ENCODE measurements at regions not wholly inside any gene's neighbourhood (a gene's known extent, or its start where the extent isn't known, plus 50 kb on each side); places are given as distances from the start of the nearest gene placed in this dataset.

GRCh38 chr5:29902859-29903258 lies 1290.6 kb upstream of the CDH6 start:
- Histone ChIP-seq H4K8ac (replicated peaks; ENCODE audit: insufficient read length, low read depth, low read length) (no peak overlapping the region), H3T11ph (ENCODE audit: low read length) (no peak overlapping the region), H2BK20ac (ENCODE audit: low read depth, low read length, poor library complexity, severe bottlenecking) (no peak overlapping the region), H2BK15ac (ENCODE audit: low read depth, low read length) (no peak overlapping the region), H2AFZ (ENCODE audit: low read length) (no peak overlapping the region), H4K5ac (ENCODE audit: insufficient read length, low read depth, low read length) (no peak overlapping the region), H3K79me2 (ENCODE audit: insufficient read depth, low read length) (no peaks in the 10 kb centered on the region), H2BK5ac (ENCODE audit: insufficient read length, low read length) (no peak overlapping the region), H3K4me1 (ENCODE audit: insufficient read depth, low read length) (no peaks in the 10 kb centered on the region; the same call in 1 of the 2 replicates), H3K27ac (ENCODE audit: insufficient read length, low read depth, low read length) (no peak overlapping the region), H4K91ac (ENCODE audit: insufficient read length, low read depth, low read length) (no peak overlapping the region), H2BK12ac (ENCODE audit: insufficient read length, low read depth, low read length) (no peak overlapping the region), H3K9me3 (ENCODE audit: control insufficient read depth, low read depth, low read length) (no peaks in the 10 kb centered on the region), H3K4me2 (ENCODE audit: insufficient read depth, insufficient read length, low read length) (no peak overlapping the region), H3K14ac (ENCODE audit: insufficient read depth, low read length) (no peak overlapping the region), H3K18ac (ENCODE audit: insufficient read length, low read depth, low read length) (no peak overlapping the region), H2AK5ac (ENCODE audit: insufficient read length, low read length) (no peak overlapping the region), H4K20me1 (ENCODE audit: control insufficient read depth, insufficient read depth, insufficient read length) (no peaks in the 10 kb centered on the region), H3K79me1 (ENCODE audit: insufficient read depth, low read depth, low read length, poor library complexity, severe bottlenecking) (no peaks in the 10 kb centered on the region), H3K27me3 (ENCODE audit: insufficient read depth, low read length) (no peaks in the 10 kb centered on the region), H3K23me2 (ENCODE audit: insufficient read length, low read depth, low read length, poor library complexity, severe bottlenecking) (no peaks in the 10 kb centered on the region), H2BK120ac (ENCODE audit: low read depth, low read length, poor library complexity, severe bottlenecking) (no peak overlapping the region), H3K4ac (ENCODE audit: low read depth, low read length) (no peak overlapping the region), H3K9ac (ENCODE audit: extremely low read depth, insufficient read length, low read length) (no peak overlapping the region), H3K56ac (ENCODE audit: insufficient read length, low read depth, low read length) (no peak overlapping the region), H3K23ac (ENCODE audit: insufficient read length, low read depth, low read length) (no peak overlapping the region)
- Mint-ChIP-seq H3K4me1 (peaks cover 7% of the 10 kb centered on the region in 2 experiments), H3K27ac (no peak overlapping the region), H3K4me3 (no peak overlapping the region), H3K36me3 (ENCODE audit: insufficient read depth in 1 of 3, low read depth in 3 of 3) (no peaks in the 10 kb centered on the region), H3K27me3 (ENCODE audit: low read depth) (no peaks in the 10 kb centered on the region), H3K9me3 (no peaks in the 10 kb centered on the region)
- WGBS (ENCODE audit: extremely low coverage, insufficient read length, low lambda C conversion rate) = no CpG with 5 or more reads among the region's 2 CpGs
- DNase-seq = no peak
- no peak for TF ChIP-seq CTCF (conservative IDR thresholded peaks at IDR 0.05)

Data from H9 (cell line).